Astrocyte (in vitro differentiated cells and primary cell): ENCODE measurements at regions not wholly inside any gene's neighbourhood (a gene's known extent, or its start where the extent isn't known, plus 50 kb on each side); places are given as distances from the start of the nearest gene placed in this dataset.

ENCODE experiments used
- EZH2 ChIP-seq: IDR thresholded peaks from 2 replicates; pipeline ENCODE4 v1.6.1; 2012; ENCODE audit warnings: mild to moderate bottlenecking, low read length, inconsistent platforms; ENCODE audit not compliant: insufficient read depth
- TF ChIP-seq, protein P1 (sequence below): IDR thresholded peaks from 2 replicates; pipeline ENCODE4 v1.5.1; 2011; ENCODE audit warnings: low read depth, mild to moderate bottlenecking, inconsistent platforms, low read length, moderate library complexity; ENCODE audit not compliant: insufficient read depth

DNA sequence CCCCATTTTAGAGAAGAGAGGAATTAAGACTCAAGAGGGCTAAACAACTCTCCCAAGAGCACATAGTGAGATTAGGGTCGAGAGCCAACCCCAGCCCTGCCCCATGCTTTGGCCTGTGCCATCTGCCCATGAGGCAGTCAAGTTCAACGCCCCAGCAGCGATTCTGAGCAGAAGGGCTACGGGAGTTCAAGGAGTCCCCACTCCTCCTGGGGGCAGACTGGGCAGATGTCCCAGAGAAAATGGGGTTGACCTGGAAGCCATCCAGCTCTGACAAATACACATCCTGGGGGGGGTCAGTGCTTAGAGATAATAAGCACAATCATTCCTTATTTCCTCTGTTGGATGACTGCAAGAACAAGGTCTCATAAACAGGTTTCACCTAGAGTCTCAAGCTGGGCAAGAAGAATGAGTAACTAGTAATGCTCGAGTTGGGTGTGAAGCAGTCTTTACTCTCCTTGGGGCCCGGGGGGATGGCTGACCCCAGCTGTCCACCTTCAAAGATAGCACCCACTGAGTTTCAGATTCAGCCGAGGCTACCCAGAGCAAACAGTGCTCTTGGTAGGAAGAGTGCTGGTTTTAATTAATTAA, 716.4 kb downstream of the RNF144A start:
- TF ChIP-seq, protein P1, sequence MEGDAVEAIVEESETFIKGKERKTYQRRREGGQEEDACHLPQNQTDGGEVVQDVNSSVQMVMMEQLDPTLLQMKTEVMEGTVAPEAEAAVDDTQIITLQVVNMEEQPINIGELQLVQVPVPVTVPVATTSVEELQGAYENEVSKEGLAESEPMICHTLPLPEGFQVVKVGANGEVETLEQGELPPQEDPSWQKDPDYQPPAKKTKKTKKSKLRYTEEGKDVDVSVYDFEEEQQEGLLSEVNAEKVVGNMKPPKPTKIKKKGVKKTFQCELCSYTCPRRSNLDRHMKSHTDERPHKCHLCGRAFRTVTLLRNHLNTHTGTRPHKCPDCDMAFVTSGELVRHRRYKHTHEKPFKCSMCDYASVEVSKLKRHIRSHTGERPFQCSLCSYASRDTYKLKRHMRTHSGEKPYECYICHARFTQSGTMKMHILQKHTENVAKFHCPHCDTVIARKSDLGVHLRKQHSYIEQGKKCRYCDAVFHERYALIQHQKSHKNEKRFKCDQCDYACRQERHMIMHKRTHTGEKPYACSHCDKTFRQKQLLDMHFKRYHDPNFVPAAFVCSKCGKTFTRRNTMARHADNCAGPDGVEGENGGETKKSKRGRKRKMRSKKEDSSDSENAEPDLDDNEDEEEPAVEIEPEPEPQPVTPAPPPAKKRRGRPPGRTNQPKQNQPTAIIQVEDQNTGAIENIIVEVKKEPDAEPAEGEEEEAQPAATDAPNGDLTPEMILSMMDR: no peak
- no peak for TF ChIP-seq EZH2
